ENCODE measurements at regions not wholly inside any gene's neighbourhood (a gene's known extent, or its start where the extent isn't known, plus 50 kb on each side); places are given as distances from the start of the nearest gene placed in this dataset.
"Not testable (repeated sequence)": the region's sequence is repeated elsewhere in the genome, so short reads cannot be mapped to it uniquely, and the experiment has no call there.

DNA sequence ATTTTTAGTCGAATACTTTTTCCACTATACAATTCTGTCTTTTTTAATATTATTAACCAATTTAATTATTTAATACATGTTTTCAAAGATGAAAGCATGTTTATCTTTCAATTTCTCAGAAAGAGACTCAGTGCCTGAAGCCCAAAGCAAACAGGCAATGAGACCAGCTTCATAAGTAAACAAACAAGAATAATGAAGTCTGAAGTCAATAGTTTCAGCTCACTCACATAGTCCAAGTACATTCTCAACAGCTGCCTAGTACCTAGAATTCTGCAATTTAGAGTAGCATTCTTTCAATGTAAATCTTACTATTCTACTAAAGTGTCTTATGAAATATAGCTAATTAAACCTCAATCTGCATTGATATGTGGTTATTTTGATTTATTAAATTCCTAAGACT lies 626.5 kb upstream of the NRSN1 start:
- DNase-seq (ENCODE audit: low read depth, low spot score) = no peak

DNA sequence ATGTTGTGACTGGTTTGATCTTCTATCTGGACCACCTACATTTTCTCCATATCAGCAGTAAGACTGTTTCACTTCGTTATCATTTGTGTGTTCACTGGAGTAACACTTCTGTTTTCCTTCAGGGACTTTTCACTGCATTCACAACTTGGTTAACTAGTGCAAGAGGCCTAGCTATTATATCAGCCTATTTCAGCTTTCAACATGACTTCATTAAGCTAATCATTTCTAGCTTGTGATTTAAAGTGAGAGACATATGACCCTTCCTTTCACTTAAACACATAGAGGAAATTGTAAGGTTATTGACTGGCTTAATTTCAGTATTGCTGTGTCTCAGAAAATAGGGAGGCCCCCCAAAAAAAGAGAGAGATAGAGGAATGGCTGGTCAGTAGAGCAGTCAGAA lies 622.8 kb upstream of the NRSN1 start:
- DNase-seq (ENCODE audit: low read depth, low spot score) = no peak

DNA sequence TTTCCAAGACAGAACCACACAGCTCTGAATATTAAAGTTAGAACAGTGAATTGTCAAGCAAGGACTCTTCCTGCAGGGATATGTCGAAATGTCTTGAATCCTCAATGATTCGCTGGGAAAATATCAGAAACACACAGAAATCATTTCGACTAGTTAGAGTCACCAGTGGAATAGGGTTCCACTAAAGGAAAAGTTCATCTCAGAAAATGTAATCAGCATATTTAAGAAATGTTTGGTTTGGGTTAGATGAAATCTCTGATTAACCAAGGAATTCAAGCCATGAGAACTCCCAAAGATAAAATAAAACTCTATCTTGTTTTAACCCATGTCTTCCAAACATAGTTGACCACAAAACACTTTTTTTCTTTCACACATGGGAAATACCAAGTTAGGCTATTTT lies 621.0 kb upstream of the NRSN1 start:
- no peak for DNase-seq (ENCODE audit: low read depth, low spot score)

DNA sequence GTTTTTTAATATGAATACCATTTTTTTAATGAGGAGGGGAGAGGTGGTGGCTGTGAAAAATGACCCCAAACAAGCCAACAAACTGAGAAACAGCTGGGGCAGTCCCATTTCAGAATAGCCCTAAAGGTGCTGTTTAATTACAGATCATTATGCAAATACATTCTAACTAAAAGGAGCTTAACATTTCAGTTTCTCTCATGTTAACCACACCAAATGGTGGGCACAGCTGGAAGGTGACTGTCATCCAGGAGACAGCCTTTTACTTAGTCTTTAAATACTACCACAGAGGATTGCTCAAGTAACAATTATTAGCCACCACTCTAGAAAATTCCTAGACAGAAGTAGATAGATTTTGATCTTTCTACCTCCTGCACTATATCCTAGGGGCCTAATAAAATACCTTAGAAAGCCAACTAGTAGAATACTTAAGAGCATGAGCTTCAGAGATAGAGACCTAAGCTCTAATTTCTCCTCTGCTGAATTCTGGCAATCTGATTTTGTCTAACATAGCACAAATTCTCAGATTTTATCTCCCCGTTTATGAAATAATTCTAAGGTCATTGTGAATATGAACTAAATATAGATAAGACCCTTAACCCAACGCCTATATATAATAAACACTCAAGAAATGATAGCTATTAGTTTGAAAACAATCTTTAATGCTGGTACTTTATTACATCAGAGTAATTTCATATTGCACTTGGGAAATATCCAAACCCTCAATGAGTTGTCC lies 615.1 kb upstream of the NRSN1 start:
- DNase-seq (ENCODE audit: low read depth, low spot score) = peak; percentile 15

DNA sequence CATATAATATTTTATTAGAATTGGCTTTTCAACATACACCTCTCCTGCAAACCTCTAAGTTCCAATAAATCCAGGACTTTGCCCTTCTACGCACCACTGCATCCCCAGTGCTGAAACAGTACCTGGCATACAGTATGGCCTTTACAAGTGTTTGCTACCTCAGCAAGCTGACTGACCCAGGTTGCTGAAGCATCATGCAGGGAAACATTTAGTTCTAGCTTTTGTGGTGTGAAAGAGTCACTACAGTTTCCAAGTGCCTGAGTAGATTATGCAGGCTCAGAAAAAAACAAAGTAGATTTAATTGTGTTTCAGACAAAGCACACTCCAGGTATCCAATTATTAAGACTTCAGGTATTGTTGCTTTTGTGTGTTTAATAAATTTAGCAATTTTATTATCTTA lies 614.2 kb upstream of the NRSN1 start:
- DNase-seq (ENCODE audit: low read depth, low spot score) = no peak

DNA sequence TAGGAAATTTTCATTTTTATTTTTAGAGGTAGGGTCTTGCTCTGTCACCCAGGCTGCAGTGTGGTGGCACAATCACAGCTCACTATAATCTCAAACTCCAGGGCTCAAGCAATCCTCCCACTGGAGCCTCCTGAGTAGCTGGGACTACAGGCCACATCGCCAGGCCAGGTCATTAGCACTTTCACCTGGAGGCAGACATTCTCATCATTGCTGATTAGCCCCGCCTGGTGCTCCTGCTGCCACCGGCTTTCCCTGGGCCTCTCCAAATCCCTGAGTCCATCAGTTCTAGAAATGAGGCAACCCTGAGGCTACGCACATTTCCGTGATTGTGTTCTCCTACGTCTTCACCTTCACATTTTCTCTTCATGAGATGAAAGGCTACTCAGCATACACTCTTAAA lies 607.7 kb upstream of the NRSN1 start:
- DNase-seq (ENCODE audit: low read depth, low spot score) = peak; percentile 91

DNA sequence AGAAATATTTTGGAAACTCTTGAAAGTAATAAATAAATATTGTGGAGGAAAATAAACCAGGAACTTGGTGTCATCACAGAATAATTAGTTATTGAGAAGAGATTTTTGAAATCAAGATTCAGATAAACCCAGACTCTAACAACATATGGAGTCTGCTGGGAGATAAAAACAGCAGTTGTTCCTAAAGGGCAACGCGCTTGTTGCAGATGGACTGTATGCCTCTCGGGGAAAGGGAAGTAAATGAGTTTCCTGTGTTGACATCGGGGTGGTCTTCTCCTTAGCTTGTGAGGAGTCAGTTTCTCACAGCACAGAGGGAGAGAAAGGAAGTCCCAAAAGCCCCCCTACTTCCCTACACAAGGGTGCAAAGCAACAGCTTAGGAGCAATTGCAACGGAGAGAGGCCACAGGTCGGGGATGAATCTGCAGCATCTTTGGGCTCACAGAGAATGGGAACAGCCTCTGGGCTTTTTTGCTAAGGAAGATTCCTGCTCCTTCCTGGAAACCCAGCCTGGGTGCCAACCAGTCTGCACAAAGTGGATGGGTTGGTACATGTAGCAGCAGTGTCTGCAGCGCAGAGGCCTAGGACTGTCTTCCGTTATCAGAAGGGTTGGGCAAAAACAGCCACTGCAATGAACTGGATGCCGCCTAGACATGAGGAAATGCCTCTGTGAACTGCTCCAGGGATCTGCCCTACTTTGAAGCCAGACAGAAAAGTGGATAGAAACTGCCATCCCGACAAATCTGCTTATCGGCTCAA lies 603.0 kb upstream of the NRSN1 start:
- DNase-seq (ENCODE audit: low read depth, low spot score) = no peak

DNA sequence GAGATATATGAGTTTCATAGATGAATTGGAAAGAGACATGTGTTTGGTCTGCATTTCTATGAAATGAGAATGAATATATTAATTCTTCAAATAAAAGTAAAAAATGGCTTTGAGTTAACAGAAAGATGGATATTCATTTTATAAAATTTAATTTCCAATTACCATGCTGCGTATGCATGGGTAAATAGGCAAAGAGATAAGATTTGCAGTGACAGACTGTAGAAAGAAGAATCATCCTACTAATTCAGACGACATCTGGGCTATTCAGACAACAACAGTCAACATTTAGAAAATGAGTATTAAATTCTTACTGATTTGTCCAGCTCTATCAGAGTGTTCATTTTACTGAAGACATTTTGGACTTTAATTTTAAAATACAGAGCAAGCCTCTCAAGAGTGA lies 602.2 kb upstream of the NRSN1 start:
- no peak for DNase-seq (ENCODE audit: low read depth, low spot score)

DNA sequence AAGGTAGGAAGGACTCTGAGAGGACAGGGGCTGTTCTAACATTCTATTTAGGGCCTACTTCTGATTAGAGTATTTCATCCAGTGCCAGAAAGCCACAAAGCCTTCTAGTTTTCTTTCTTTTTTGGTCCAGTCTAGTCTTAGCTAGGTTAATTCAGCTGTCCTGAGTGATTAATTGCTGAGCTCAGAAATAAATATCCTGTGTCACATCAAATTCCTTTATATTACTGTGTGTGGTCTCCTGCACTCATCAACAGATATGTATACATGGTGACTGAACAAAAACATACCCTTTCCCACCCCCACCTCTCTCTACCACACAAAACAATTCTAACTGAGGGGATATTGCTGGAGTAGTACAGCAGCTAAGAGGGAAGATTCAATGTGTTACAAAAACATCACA lies 601.5 kb upstream of the NRSN1 start:
- no peak for DNase-seq (ENCODE audit: low read depth, low spot score)

DNA sequence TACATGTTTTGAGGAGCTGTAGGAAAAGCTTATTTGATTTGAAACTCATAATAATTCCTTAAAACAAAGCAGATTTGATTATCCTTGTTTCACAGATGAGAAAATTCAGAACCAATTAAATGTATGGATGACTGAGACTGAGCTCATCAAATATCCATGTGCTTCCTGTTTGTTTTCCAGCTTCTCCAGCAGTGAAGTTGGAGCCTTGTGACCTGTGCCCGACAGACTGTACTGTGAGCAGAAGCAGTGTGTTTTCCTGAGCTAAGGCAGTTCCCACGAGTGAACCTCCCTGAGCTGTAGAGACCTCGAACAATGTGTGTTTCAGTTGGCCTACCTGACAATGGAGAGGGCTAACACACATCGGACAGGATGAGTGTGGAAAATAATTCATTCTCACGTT lies 599.5 kb upstream of the NRSN1 start:
- no peak for DNase-seq (ENCODE audit: low read depth, low spot score)

DNA sequence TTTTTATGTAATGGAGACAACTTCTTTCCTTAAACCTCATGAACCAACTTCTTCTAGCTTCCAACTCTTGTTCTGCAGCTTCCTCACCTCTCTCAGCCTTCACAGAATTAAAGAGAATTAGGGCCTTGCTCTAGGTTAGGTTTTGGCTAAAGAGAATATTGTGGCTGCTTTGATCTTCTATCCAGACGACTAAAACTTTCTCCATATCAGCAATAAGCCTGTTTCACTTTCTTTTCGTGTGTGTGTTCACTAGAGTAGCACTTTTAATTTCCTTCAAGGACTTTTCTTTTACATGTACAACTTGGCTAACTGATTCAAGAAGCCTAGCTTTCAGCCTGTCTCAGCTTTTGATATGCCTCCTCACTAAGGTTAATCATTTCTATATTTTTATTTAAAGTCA lies 596.1 kb upstream of the NRSN1 start:
- no peak for DNase-seq (ENCODE audit: low read depth, low spot score)

DNA sequence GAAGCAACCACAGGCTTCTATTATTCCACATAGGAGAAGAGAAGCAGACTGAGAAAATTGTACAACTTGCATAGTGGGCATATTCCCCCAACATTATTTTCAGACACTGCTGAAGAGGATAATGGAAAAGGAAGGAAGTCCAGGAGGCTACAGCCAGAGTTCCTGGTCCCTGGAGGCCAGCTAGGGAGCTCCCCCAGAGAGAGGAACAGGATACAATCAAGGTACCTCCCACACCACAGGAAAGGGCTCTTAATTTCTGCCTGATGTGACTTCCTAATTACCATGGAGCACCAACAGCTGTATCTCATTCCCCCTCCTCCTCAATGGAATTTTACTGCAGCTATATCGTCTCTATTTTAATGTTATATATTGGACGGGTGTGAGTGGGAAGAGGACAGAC lies 594.3 kb upstream of the NRSN1 start:
- DNase-seq (ENCODE audit: low read depth, low spot score) = no peak

DNA sequence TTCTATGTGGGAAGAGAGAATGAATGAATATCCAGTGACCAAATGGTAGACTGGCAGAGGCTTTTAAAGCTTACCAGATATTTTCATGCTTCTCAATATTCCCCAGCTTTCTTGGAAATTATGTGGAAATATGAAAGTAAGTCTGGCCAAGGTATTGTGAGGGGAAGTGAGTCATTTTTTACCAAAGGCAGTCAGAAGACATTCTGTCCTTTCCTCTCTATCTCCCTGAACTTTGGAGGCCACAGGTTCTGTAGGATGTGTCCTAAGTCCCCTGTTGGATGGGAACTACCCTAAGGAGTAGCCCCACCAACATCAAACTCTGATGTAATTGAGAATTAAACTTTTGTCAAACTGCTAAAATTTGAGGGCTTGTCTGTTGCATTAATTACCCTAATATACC lies 593.8 kb upstream of the NRSN1 start:
- no peak for DNase-seq (ENCODE audit: low read depth, low spot score)

DNA sequence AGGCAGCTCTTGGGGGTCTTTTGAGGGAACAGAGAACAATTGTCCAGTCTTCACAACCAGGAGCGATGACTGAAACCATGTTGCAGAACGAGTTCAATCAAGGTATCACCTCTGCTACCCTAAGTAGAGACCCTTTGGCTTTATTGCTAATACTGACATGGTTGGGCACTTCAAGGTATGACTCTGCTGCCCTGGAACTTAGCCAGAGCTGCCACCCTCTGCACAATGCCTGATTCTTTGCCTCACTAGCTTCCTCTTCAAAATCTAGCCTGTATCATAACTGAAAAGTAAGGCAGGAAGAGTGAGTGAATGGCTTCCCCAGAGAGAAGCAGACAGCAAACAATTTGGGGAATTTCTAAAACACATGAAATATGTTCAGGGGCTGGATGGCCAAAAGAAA lies 592.7 kb upstream of the NRSN1 start:
- no peak for DNase-seq (ENCODE audit: low read depth, low spot score)

DNA sequence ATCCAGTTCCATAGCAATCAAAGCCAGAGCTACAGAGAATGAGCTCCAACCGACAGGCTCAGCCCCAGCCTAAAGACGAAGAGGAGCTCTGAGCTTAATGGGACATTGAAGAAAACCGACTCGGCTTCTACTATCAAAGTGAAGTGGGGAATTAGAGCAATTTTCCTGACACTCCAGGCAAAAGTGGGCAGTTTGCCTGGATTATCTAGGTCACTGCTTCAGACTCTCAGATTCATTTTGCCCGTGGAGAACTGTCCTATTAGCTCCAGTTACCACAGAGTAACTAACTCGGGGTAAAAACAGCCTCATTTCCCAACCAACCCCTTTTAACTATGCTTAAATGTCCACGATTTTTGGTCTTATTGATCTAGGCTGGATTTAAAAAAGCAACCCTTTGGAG lies 592.1 kb upstream of the NRSN1 start:
- no peak for DNase-seq (ENCODE audit: low read depth, low spot score)

DNA sequence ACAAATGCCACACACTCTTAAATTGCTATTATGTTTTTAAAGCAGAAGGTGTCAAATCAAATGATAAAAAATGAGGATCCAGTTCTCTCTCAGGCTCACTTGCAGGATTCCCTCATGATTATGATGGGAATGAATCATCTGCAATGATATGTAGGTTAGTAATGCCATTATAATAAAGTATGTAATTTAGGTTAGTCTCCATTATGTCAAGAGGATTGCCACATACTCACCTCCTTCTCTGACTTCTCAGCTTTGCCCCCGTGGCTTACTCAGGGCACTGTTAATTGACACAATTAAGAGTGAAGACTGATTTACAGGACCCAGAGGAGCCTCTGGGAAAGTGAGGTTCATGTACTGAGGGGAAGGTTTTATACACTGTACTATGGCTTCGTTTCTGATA lies 591.7 kb upstream of the NRSN1 start:
- DNase-seq (ENCODE audit: low read depth, low spot score) = no peak

DNA sequence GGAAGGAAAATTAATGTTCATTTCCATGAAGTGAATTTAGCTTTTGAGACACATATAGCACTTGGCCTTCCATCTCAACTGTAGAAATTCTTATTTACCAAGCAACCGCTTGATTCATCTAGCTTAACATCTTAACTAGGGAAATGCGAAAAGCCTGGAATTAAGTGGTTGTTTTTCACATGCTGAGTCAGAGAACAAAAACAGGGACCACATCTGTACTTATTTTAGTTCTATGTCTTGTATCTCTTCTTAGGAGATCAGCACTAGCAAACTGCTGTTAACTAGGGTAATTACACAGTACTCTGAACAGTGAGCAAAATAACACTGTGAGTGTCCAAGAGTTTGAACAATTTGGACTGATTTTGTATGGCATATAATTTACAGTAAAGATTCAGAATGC lies 590.9 kb upstream of the NRSN1 start:
- no peak for DNase-seq (ENCODE audit: low read depth, low spot score)

DNA sequence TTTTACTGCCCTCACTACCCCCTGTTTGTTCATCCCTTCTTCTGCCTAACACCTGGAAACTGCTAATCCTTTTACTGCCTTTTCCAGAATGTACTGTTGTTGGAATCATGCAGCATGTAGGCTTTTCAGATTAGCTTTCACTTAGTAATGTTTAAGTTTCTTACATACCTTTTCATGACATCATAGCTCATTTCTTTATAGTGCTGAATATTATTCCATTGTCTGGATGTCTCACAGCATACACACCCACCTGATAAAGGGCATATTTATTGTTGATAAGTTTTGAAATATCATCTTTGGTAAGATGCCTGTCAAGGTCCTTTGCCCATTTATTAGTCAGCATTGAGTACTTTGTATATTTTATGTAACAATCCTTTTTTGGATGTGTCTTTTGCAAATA lies 588.2 kb upstream of the NRSN1 start:
- DNase-seq (ENCODE audit: low read depth, low spot score) = no peak

DNA sequence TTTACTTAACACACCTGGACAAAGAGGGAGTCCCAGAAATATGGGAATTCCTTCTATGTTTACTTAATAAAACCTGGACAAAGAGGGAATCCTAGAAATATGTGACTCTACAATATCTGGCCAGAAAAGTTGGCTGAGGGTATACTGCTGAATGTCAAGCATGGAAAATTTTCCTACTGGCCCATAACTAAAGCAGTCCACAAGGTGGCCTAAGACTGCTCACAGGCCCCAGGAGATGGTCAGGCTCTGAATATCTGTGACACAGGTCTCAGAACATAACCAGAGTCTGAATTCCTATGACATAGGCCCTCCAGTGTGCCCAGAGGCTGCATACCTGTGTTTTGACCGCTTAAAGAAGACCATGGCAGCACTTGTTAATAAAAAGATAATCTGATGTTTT lies 578.2 kb upstream of the NRSN1 start:
- peak; percentile 11 for DNase-seq (ENCODE audit: low read depth, low spot score)

DNA sequence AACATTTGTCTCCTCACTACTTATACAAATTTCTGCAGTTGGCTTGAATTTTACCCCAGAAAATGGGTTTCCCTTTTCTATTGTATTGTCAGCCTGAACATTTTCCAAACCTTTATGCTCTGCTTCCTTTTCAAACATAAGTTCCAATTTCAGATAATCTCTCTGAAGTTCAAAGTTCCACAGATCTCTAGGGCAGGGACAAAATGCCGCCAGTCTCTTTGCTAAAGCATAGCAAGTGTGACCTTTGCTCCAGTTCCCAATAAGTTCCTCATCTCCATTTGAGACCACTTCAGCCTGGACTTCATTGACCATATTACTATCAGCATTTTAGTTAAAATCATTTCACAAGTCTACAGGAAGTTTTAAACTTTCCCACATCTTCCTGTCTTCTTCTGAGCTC lies 571.1 kb upstream of the NRSN1 start:
- DNase-seq (ENCODE audit: low read depth, low spot score) = not testable (repeated sequence)

DNA sequence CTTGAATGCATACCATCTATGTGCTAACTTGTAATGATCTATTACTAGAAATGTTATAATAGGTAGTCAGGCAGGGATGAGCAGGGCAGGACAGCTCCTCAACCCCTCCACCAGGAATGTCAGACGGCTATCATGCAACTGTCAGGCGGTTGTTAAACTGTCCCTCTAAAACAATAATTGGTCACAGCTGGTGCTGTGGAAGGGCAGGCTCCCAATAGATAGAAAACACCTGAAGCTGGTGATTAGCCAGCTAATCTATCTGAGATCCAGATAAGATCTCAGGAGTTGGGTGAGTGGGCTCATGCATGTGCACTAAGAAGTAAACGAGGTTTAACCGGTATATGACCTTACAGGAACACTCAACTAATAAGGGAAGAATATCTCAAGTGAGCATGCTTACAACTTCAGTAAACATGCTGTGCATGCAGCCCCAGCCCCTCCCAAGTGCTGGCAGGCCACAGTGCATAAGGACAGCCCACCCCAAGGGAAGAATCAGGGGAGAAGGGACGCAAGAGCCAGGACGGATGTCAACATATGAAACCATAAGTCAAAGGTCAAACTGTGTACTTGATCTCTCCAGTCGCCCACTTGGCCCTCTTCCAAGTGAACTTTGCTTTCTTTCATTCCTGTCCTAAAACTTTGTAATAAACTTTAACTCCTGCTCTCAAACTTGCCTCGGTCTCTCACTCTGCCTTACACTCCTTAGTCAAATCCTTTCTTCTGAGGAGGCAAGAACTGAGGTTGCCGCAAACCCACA lies 566.2 kb upstream of the NRSN1 start:
- DNase-seq (ENCODE audit: low read depth, low spot score) = peak; percentile 6

DNA sequence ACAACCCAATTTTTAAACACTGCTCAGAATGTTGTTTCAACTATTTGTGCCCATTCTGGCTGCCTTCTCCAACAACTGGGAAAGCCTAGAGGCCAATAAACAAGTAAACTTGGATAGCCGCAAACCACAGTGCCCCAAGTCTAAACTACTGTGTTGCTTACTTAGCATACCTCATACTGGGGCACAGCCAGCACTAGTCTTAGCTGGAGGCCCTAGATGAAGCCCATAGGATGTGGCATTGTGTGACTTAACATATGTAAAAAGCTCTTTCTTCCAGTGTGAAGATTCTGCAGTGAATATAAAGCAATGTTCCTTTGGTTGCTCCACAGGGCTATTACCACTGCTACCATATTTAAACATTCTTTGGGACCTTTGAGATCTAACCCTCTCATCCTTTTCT lies 564.3 kb upstream of the NRSN1 start:
- DNase-seq (ENCODE audit: low read depth, low spot score) = no peak

DNA sequence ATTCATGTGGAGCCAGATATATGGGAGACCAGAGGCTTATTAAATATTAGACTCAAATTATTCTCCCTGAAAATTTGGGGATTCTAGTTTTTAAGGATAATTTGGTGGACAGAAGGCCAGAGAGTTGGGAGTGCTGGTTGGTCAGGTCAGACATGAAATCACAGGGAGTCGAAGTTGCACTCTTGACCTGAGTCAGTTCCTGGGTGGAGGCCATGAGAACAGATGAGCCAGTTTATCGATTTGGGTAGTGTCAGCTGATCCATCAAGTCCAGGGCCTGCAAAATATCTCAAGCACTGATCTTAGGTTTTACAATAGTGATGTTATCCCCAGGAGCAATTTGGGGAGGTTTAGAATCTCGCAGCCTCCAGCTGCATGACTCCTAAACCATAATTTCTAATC lies 563.5 kb upstream of the NRSN1 start:
- DNase-seq (ENCODE audit: low read depth, low spot score) = no peak

Data from ELF-1 (cell line).